ENCODE measurements at regions not wholly inside any gene's neighbourhood (a gene's known extent, or its start where the extent isn't known, plus 50 kb on each side); places are given as distances from the start of the nearest gene placed in this dataset.
"Not testable (repeated sequence)": the region's sequence is repeated elsewhere in the genome, so short reads cannot be mapped to it uniquely, and the experiment has no call there.

DNA sequence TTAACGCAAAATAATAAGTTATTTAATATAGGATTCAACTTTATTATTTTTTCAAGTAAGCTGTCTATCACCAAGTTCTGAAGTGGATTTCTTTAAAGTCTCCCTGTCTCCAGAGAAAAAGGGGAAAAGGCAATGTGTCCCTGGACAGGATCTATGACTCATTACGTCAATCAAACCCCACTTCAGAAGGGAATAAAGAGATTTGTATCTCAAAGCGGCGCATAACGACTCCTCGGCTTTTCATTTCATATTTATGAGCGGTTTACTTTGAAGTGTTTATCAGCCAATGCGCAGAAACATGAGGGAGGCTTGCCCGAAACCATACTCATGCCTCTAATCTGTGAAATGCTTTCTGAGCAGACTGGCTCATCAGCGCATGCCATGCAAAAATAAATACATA is 938.6 kb upstream of the WWC1 start:
- DNase-seq (ENCODE audit: low read depth, low spot score) = peak; percentile 8
- in situ Hi-C loops (cut with HindIII; ENCODE audit: low pct_unique_long_range_greater_than_20kb, low sequenced_read_pairs) = no loop called here

DNA sequence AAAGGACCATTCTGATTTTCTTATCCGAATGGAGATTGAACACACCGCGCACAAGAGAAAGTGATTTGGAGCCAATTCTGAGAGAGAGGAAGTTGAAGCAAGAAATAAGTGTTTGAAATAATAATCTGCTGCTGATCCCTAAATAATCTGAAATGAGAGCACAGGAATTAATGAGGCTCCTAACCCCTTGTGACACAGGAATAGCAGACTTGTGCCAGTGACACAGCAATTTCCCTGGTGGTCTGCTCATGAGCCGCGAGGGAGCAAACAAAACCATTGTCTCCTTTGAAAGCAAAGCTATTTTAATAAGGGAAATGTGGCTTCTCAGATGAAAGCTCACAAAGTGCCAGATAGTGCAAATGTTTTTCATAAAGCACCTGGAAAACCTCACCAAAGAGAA is 936.1 kb upstream of the WWC1 start:
- in situ Hi-C loops (cut with HindIII; ENCODE audit: low pct_unique_long_range_greater_than_20kb, low sequenced_read_pairs) = no loop called here
- DNase-seq (ENCODE audit: low read depth, low spot score) = no peak

DNA sequence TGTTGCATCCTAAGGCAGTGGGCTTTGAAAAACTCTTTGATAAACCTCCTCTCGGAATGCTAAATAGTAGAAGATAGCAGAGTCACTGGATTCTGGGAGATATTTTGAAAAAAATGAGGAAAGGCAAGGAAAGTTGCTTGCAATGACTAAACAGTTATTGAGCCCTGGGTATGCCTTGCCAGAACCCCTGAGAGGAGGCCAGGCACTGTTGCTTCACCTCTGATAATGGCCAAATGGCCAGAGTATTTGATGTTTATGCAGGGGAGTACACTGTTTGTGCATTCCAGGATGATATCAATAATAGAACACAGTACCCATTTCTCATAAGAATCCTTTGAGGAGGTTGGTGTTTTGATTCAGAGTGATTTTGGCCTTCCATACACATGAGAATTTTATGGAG is 935.1 kb upstream of the WWC1 start:
- DNase-seq (ENCODE audit: low read depth, low spot score) = no peak
- in situ Hi-C loops (cut with HindIII; ENCODE audit: low pct_unique_long_range_greater_than_20kb, low sequenced_read_pairs) = no loop called here

DNA sequence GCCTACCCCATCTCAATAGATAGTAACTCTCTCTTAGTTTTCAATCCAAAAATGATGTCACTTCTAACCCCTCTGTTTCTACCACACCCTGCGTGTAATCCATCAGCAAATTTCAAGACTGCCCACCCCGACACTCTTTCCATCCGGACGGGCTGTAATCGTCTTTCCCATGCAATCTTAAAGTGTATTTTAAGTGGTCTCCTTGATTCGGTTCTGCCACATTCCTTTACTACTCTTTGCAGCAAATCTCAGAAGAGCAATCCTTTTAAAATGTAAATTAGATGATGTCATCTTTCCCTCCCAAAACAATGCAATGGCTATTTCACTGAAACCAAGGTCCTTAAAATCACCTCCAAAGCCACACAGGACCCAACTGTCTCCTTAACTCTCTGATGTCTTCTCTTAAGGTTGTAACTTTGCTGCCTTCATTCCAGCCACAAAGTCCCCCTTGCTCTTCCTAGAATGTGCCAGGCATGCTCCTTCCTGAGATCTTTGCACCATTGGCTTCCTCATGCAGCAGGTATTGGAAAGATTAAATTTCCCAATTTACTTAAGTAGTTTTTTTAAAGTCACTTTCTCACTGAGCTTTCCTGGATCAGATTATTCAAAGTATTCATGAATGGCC is 932.5 kb upstream of the WWC1 start:
- no peak for DNase-seq (ENCODE audit: low read depth, low spot score)
- in situ Hi-C loops (cut with HindIII; ENCODE audit: low pct_unique_long_range_greater_than_20kb, low sequenced_read_pairs) = no loop called here

DNA sequence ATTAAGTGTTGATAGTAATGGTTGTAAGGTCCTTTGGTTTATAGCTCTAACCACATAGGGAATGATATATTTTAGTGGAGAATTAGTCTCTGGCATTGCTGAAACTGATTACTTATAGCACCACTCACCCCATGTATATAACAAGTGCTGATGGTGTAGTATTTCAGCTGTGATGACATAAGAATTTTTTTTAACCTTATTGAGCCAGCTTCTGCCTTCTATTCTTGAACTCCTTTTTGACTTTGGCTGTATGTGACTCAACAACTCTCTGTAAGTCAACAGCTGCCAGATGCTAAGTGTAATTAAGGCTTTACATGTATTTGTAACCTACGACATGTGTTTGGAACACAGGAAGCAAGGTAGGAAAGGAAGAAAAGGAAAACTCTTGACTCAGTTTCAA is 929.6 kb upstream of the WWC1 start:
- DNase-seq (ENCODE audit: low read depth, low spot score) = no peak
- in situ Hi-C loops (cut with HindIII; ENCODE audit: low pct_unique_long_range_greater_than_20kb, low sequenced_read_pairs) = no loop called here

DNA sequence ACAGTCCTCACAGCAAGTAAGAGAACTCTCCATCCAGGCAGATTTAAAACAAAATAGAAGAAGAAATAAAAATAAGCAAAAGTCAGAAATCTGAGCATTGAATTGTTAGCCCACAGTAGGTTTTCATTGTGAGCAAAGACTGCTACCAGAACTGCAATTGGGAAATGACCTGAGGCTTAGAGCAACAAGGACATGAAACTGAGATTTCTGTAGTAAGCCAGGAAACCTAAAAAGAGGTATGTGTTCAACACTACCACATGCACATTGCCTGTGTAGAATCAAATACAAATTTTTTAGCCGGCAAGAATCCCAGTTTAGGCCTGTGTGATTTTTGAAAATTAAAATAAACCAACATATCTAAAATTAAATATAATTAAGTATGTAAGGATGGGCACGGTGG is 928.4 kb upstream of the WWC1 start:
- DNase-seq (ENCODE audit: low read depth, low spot score) = no peak
- in situ Hi-C loops (cut with HindIII; ENCODE audit: low pct_unique_long_range_greater_than_20kb, low sequenced_read_pairs) = no loop called here

DNA sequence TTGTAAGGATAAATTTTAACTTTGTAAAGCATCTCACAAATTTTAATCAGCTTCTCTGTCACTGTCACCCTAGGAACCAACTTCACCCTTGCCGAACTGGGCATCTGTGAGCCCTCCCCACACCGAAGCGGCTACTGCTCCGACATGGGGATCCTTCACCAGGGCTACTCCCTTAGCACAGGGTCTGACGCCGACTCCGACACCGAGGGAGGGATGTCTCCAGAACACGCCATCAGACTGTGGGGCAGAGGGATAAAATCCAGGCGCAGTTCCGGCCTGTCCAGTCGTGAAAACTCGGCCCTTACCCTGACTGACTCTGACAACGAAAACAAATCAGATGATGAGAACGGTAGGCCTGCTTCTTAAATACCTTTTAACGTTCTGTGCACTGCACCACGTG is 916.3 kb upstream of the WWC1 start:
- in situ Hi-C loops (cut with HindIII; ENCODE audit: low pct_unique_long_range_greater_than_20kb, low sequenced_read_pairs) = no loop called here
- DNase-seq (ENCODE audit: low read depth, low spot score) = no peak

DNA sequence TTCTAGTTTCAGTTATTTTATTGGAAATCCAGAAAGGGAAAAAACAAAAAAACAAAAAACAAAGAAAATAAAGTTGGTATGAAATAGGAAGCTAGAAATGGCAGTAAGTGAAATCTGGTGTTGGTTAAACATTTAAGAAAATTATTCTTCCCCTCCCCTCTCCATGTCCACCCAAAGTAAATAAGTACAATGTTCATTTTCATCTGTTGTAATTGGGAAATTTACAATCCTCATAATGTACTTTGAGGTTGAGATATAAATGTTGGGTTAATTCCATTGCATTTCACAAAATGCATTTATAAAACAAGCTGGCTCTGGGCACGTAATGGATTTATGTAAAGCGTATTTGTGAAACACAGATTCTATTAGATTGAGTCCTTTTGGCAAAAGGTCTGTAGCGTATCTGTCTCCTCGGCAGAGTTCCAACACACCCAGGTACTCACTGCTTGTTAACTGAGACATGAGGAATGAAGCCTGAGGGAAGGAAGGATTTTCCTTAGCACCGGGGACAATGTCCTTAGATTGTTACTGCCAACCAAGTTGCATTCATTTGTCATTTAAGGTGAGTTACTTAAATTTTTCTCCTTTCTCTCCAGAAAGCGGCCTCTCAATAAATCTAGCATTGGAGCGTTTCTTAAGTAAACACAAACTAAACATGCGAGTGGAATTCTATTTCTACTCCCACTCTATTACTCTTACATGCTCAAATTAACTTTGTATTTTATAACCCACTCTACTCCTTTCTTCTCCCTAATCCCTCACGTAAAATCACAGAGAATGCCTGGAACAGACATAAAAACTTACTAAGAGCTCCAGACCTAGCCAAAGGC is 912.3 kb upstream of the WWC1 start:
- DNase-seq (ENCODE audit: low read depth, low spot score) = no peak
- in situ Hi-C loops (cut with HindIII; ENCODE audit: low pct_unique_long_range_greater_than_20kb, low sequenced_read_pairs) = no loop called here

DNA sequence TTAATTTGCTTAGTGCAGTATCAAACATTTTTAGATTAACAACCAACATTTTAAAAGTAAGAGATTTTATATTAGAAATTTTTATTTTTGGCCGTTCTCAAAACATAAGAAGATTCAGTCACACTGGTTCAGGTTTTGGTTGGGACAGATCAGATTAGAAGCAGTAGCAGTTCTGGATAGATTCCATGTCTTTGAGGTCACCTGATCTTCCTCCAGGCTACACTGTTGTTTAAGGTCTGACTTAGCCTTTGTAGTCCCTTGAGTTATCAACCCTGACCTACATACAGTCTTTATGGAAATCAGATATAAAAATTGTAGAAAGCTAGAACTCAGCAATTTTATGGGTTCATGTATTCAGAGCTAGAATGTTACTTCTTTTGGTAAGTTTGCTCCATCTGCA is 910.0 kb upstream of the WWC1 start:
- peak; percentile 14 for DNase-seq (ENCODE audit: low read depth, low spot score)
- in situ Hi-C loops (cut with HindIII; ENCODE audit: low pct_unique_long_range_greater_than_20kb, low sequenced_read_pairs) = no loop called here

DNA sequence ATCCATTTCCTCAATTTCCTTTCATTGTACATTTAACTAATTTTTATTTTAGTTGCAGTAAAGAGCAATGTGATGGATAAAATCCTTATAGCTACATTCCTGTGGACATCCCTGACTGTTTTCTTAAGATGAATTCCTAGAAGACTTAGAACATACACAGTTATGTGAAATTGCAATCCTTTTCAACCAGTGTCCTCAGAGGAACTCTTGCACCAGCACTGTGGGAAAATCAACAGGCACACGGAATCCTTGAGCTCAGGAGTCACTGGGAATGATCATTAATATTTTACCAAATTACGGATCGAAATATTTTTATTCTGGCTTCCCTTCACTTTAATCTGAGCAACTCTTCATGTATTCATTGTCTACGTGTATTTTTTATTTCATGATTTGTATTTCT is 901.9 kb upstream of the WWC1 start:
- in situ Hi-C loops (cut with HindIII; ENCODE audit: low pct_unique_long_range_greater_than_20kb, low sequenced_read_pairs) = no loop called here
- DNase-seq (ENCODE audit: low read depth, low spot score) = no peak

DNA sequence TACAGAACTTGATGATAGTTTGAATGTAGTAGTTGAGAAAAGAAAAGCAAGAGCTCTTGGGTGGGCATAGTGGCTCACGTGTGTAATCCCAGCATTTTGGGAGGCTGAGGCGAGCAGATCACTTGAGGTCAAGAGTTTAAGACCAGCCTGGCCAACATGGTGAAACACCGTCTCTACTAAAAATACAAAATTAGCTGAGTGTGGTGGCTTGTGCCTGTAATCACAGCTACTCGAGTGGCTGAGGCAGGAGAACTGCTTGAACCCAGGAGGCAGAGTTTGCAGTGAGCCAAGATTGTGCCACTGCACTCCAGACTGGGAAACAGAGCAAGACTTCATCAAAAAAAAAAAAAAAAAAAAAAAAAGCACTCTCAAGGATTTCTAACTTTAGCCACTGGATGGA is 900.2 kb upstream of the WWC1 start:
- DNase-seq (ENCODE audit: low read depth, low spot score); in situ Hi-C loops (cut with HindIII; ENCODE audit: low pct_unique_long_range_greater_than_20kb, low sequenced_read_pairs): not testable (repeated sequence)

DNA sequence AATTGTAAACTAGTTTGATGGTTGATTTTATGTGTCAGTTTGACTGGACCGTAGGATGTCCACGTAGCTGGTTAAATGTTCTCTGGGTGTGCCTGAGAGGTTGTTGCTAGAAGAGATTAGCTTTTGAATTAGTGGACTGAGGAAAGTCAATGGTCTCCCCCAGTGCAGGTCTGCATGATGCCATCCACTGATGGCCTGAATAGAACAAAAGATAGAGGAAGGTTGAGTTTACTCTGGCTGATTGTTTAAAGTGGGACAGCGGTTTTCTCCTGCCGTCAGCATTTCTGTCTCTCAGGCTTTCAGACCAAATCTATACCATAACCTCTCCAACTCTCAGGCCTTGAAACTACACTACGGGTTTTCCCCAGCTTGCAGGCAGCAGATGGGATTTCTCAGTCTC is 899.2 kb upstream of the WWC1 start:
- in situ Hi-C loops (cut with HindIII; ENCODE audit: low pct_unique_long_range_greater_than_20kb, low sequenced_read_pairs) = no loop called here
- DNase-seq (ENCODE audit: low read depth, low spot score) = no peak

DNA sequence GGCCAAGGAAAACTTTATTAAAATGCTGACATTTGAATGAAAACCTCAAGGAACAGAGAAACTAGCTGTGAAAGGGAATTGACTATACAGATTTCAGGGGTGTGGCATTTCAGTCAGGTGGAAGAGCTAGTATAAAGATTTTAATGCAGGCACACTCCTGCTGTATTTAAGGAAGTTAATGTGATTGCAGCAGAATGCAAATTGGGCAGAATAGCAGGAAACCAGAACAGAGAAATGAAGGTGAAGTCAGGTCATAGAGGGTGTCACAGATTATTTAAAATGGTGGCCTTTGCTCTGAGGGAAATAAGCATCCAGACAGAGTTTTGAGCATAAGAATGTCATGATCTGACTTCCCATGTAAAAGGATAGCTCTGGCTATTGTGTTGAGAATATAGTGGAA is 898.1 kb upstream of the WWC1 start:
- in situ Hi-C loops (cut with HindIII; ENCODE audit: low pct_unique_long_range_greater_than_20kb, low sequenced_read_pairs) = no loop called here
- no peak for DNase-seq (ENCODE audit: low read depth, low spot score)

DNA sequence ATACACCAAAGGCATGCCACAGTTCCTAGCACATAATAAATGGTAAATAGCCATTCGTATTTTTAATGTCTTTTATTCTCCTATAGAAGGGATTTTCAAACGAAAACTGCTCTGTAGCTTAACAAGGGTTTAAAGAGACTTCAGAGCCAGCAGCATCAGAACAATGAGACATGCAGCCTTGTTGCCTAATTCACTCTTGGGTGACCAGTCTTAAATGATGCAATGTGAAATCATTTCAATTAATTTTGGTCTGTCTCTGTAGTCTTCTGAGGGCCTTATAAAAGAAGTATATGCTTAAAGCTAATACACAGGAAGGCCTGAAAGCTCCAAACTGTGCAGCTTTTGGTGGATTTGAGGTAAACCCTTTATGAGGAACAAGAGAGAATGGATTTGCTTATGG is 888.8 kb upstream of the WWC1 start:
- in situ Hi-C loops (cut with HindIII; ENCODE audit: low pct_unique_long_range_greater_than_20kb, low sequenced_read_pairs) = no loop called here
- no peak for DNase-seq (ENCODE audit: low read depth, low spot score)

DNA sequence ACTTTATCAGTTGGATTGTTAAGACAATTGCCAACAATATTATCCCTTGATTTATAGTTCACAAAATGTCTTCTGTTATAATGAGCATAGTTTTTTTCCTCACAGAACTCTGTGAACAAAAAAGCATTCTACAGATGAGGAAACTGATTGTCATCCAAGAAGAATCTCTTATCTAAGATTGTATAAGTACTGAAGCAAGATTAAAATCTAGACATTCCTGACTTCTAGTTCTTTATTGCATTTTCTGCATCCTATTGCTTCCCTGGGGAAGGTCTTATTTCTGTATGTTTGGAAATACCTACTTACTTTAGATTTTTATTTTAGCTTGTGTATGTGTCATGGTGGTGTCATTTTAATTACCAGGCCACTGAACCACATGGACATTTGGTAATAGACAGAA is 884.9 kb upstream of the WWC1 start:
- in situ Hi-C loops (cut with HindIII; ENCODE audit: low pct_unique_long_range_greater_than_20kb, low sequenced_read_pairs) = no loop called here
- DNase-seq (ENCODE audit: low read depth, low spot score) = no peak

DNA sequence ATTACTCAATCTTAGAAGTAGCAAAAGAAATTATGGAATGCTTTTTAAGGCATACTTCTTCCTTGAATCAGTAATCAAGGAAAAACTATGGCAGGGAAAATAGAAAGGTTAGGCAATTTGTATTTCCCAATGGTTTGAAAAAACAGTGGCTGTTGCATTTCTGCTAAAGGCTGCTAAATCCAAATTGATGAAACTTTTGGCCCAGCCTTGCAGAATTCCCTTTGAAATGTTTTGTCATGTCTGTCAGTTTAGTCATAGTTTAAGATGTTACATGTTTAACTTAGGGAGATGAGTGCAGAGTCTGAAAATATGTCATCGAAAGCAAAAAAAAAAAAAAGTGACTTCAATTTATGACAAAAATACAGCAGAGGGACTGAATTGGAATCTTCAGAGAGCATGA is 878.9 kb upstream of the WWC1 start:
- in situ Hi-C loops (cut with HindIII; ENCODE audit: low pct_unique_long_range_greater_than_20kb, low sequenced_read_pairs) = no loop called here
- DNase-seq (ENCODE audit: low read depth, low spot score) = no peak

DNA sequence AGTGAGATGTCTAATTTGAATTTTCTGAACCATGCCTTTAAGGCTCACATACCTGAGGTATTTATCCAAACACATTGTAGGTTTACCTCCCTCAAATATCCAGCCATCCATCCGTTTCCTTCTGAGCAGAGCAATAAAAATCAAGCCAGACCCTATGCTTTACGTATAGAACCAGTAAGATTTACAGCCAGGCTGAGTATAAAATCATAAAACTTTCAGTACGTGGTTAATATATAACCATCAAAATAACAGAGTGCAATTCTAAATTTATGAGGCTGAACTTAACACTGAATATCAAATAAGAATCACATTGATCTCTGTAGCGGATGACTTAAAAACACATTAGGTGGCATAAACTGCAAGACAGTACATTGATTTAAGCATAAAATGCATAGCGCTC is 877.9 kb upstream of the WWC1 start:
- in situ Hi-C loops (cut with HindIII; ENCODE audit: low pct_unique_long_range_greater_than_20kb, low sequenced_read_pairs) = no loop called here
- no peak for DNase-seq (ENCODE audit: low read depth, low spot score)

DNA sequence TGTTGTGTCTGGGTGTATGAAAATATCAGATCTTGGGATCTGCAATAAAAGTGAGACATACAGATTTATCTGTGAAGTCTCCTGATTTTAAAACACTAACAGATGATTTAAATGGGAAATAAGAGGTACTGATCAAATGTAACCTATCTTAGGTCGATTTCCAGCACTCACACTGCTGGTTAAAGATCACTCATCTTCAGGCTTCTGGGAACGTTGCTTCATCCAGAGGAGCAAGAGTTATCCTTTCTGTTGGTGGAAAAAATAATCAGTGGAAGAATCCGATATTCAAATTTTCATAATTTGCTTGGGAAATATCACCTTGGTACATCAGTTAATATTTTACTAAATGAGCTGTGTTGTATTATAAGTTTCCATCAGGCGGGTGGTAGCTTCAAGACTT is 876.8 kb upstream of the WWC1 start:
- DNase-seq (ENCODE audit: low read depth, low spot score) = no peak
- in situ Hi-C loops (cut with HindIII; ENCODE audit: low pct_unique_long_range_greater_than_20kb, low sequenced_read_pairs) = no loop called here

Data from SK-MEL-5 (cell line).